ENCODE measurements at regions not wholly inside any gene's neighbourhood (a gene's known extent, or its start where the extent isn't known, plus 50 kb on each side); places are given as distances from the start of the nearest gene placed in this dataset.
"Not testable (repeated sequence)": the region's sequence is repeated elsewhere in the genome, so short reads cannot be mapped to it uniquely, and the experiment has no call there.

DNA sequence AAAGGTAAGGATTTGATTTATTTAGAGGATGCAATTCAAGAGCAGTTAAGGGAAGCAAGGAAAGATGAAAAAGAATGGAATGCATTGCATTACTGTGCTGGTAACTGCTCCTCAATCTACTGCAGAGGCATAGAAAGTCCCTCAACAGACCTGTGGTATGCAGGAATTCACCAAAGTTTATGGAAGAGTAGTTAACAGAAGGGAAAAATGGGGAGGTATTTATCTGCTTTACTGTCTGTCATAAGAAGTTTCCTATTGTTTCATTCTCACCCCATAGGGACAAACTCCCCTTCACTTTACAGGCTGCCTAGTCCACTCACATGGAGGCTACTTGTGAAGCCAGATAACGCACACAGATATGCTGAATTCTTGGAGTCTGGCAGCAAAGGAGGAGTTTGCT lies 354.9 kb upstream of the SPRY2 start:
- Histone ChIP-seq H3K36me3 (replicated peaks; ENCODE audit: control insufficient read depth, insufficient read depth, low read length) (no peaks in the 10 kb centered on the region), H3K4me3 (ENCODE audit: insufficient read depth, low read depth, low read length) (no peak overlapping the region), H3K27me3 (ENCODE audit: control insufficient read depth, insufficient read depth, low read length) (no peaks in the 10 kb centered on the region)
- no peak for DNase-seq

GRCh38 chr13:80691814-80692213 lies 350.9 kb upstream of the SPRY2 start:
- DNase-seq; H3K27me3 ChIP-seq (ENCODE audit: control insufficient read depth, insufficient read depth, low read length); H3K4me3 ChIP-seq (ENCODE audit: insufficient read depth, low read depth, low read length): not testable (repeated sequence)

DNA sequence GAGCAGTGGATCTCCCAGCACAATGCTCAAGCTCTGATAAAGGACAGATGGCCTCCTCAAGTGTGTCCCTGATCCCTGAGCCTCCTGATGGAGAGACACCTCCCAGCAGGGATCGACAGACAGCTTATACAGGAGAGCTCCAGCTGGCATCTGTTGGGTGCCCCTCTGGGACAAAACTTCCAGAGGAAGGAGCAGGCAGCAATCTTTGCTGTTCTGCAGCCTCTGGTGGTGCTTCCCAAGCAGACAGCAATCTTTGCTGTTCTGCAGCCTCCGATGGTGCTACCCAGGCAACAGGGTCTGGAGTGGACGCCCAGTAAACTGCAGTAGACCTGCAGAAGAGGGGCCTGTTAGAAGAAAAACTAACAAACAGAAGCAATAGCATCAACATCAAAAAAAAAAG lies 349.3 kb upstream of the SPRY2 start:
- Histone ChIP-seq H3K36me3 (replicated peaks; ENCODE audit: control insufficient read depth, insufficient read depth, low read length) (no peaks in the 10 kb centered on the region), H3K27me3 (ENCODE audit: control insufficient read depth, insufficient read depth, low read length) (no peaks in the 10 kb centered on the region), H3K4me3 (ENCODE audit: insufficient read depth, low read depth, low read length) (no peak overlapping the region)
- no peak for DNase-seq

More at GRCh38 chr13:80691814-80692213, 350.9 kb upstream of the SPRY2 start:
- H3K36me3 ChIP-seq (replicated peaks; ENCODE audit: control insufficient read depth, insufficient read depth, low read length), result not testable (repeated sequence)

- DNase-seq, result no peak
- Histone ChIP-seq H3K36me3 (replicated peaks; ENCODE audit: control insufficient read depth, insufficient read depth, low read length) (no peaks in the 10 kb centered on the region), H3K4me3 (ENCODE audit: insufficient read depth, low read depth, low read length) (no peak overlapping the region), H3K27me3 (ENCODE audit: control insufficient read depth, insufficient read depth, low read length) (no peaks in the 10 kb centered on the region)
Observed at GRCh38 chr13:80688593-80688992, 347.7 kb upstream of the SPRY2 start.

GRCh38 chr13:80685942-80686341 lies 345.0 kb upstream of the SPRY2 start:
- DNase-seq, result no peak
- no peaks in the 10 kb centered on the region for H3K27me3 ChIP-seq (ENCODE audit: control insufficient read depth, insufficient read depth, low read length)
- H3K4me3 ChIP-seq (ENCODE audit: insufficient read depth, low read depth, low read length), result no peak overlapping the region
- H3K36me3 ChIP-seq (replicated peaks; ENCODE audit: control insufficient read depth, insufficient read depth, low read length), result no peaks in the 10 kb centered on the region

DNA sequence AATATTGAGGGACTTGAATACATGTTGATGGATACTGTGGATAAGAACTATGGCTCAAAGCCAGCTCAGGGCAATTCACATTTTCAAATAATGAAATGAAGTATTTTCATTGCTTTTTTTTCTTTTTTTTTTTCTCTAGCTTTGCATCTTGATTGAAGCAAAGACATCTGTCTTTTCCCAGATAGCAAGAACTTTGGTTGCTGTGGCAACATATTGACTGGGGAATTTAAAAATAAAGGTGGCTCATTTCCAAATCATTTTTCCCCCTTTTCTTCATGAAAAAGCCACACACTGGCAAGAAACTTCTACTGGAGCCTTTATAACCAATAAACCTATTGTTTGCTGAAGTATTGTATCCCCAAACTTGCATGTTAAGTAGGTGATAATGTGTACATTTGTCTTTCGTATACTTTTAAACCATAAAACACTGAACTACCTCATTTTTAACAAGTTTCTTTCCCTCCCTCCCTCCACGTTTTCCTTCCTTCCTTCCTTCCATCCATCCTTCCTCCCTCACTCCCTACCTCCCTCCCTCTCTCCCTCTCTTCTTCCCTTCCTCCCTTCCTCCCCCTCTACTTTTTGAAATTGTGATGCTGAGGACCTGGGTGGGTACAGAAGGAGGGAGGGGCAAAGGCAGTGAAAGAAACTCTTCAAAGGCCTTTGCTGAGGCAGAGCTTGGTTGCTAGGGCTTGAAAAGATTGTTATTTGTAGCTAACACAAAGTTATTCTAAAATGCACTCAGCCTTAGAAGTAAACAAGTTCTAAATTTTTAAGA lies 343.5 kb upstream of the SPRY2 start:
- Histone ChIP-seq H3K4me3 (ENCODE audit: insufficient read depth, low read depth, low read length) (no peak overlapping the region), H3K27me3 (ENCODE audit: control insufficient read depth, insufficient read depth, low read length) (no peaks in the 10 kb centered on the region), H3K36me3 (replicated peaks; ENCODE audit: control insufficient read depth, insufficient read depth, low read length) (no peaks in the 10 kb centered on the region)
- no peak for DNase-seq

DNA sequence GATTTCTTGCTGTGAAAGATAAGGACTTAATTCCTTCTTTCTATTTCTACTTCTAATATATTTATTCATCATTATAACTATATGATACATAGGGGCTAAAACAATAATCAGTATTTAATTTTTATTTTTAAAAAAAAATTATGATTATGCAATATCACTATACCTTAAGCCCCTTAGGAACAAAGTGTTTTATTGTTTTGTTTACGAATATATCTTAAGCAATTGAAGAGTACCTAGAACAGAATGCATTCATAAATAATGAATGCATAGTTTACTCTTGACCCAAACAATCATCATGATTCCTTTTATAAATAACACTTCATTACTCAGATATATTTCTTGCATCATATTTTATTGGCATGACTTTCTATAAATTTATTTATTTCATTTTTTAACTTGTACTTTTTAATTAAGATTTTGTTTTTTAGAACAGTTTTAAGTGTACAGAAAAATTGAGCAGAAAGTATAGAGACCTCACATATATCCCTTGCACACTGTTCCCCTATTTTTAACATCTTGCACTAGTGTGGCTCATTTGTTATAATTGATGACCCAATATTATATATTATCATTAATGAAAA lies 339.9 kb upstream of the SPRY2 start:
- Histone ChIP-seq H3K27me3 (ENCODE audit: control insufficient read depth, insufficient read depth, low read length) (no peaks in the 10 kb centered on the region), H3K4me3 (ENCODE audit: insufficient read depth, low read depth, low read length) (no peak overlapping the region), H3K36me3 (replicated peaks; ENCODE audit: control insufficient read depth, insufficient read depth, low read length) (no peaks in the 10 kb centered on the region)
- no peak for DNase-seq

DNA sequence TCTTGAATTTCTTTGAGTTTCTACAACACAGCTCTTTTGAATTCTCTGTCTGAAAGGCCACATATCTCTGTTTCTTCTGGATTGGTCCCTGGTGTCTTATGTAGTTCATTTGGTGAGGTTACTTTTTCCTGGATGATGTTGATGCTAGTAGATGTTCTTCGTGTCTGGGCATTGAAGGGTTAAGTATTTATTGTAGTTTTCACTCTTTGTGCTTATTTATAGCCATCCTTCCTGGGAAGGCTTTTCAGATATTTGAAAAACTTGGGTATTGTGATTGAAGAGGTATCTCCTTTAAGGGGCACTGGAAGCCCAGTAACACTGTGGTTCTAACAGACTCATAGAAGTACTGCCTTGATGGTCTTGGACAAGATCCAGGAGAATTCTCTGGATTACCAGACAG lies 338.5 kb upstream of the SPRY2 start:
- DNase-seq, result no peak
- H3K4me3 ChIP-seq (ENCODE audit: insufficient read depth, low read depth, low read length), result no peak overlapping the region
- no peaks in the 10 kb centered on the region for H3K27me3 ChIP-seq (ENCODE audit: control insufficient read depth, insufficient read depth, low read length)
- H3K36me3 ChIP-seq (replicated peaks; ENCODE audit: control insufficient read depth, insufficient read depth, low read length), result no peaks in the 10 kb centered on the region

DNA sequence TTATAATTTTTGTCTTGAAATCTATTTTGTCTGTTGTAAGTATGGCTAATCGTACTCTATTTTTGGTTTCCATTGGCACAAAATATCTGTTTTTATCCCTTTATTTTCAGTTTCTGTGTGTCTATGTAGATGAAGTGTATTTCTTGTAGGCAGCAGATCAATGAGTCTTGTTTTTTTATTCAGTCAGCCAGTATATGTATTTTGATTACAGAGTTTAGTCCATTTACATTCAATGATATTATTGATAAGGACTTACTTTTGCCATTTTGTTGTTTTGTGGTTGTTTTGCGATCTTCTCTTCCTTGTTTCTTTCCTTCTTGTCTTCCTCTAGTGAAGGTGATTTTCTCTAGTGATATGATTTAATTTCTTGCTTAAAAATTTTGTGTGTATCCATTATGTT lies 336.3 kb upstream of the SPRY2 start:
- no peak for DNase-seq
- Histone ChIP-seq H3K4me3 (ENCODE audit: insufficient read depth, low read depth, low read length) (no peak overlapping the region), H3K36me3 (replicated peaks; ENCODE audit: control insufficient read depth, insufficient read depth, low read length) (no peaks in the 10 kb centered on the region), H3K27me3 (ENCODE audit: control insufficient read depth, insufficient read depth, low read length) (no peaks in the 10 kb centered on the region)

DNA sequence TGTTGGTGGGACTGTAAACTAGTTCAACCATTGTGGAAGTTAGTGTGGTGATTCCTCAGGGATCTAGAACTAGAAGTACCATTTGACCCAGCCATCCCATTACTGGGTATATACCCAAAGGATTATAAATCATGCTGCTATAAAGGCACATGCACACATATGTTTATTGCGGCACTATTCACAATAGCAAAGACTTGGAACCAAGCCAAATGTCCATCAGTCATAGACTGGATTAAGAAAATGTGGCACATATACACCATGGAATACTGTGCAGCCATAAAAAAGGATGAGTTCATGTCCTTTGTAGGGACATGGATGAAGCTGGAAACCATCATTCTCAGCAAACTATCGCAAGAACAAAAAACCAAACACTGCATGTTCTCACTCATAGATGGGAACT lies 334.5 kb upstream of the SPRY2 start:
- H3K27me3 ChIP-seq (ENCODE audit: control insufficient read depth, insufficient read depth, low read length); DNase-seq; H3K36me3 ChIP-seq (replicated peaks; ENCODE audit: control insufficient read depth, insufficient read depth, low read length); H3K4me3 ChIP-seq (ENCODE audit: insufficient read depth, low read depth, low read length): not testable (repeated sequence)

DNA sequence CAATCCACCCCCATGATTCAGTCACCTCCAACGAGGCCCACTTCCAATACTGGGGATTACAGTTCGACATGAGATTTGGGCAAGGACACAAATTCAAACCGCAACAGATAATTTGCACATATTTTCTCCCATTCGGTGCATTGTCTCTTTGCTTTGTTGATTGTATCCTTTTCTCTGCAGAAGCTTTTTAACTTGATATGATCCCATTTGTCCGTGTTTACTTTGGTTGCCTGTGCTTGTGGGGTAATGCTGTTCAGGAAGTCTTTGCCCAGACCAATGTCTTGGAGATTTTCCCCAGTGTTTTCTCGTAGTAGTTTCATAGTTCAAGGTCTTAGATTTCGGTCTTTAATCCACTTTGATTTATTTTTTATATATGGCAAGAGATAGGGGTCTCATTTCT lies 330.8 kb upstream of the SPRY2 start:
- no peaks in the 10 kb centered on the region for H3K36me3 ChIP-seq (replicated peaks; ENCODE audit: control insufficient read depth, insufficient read depth, low read length)
- H3K27me3 ChIP-seq (ENCODE audit: control insufficient read depth, insufficient read depth, low read length), result no peaks in the 10 kb centered on the region
- DNase-seq, result no peak
- no peak overlapping the region for H3K4me3 ChIP-seq (ENCODE audit: insufficient read depth, low read depth, low read length)

DNA sequence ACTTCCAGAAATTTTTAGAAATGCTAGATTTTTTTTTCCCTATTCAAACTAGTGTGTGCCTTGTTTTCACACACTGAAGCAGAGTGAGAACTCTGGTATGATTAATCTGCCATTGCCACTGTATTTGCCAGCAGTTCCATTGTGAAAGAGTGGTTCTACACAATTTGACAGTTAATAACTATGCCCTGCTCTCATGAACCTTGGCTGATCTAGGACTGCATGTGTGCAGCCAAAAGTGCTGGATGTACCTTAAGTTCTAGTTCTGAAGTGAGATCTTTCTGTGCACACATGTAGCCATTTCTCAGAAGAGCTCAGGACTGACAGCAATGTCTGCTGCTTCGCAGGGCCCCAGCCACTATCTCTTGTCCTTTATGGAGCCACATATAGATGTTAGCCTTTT lies 328.2 kb upstream of the SPRY2 start:
- no peak overlapping the region for H3K4me3 ChIP-seq (ENCODE audit: insufficient read depth, low read depth, low read length)
- no peaks in the 10 kb centered on the region for H3K36me3 ChIP-seq (replicated peaks; ENCODE audit: control insufficient read depth, insufficient read depth, low read length)
- H3K27me3 ChIP-seq (ENCODE audit: control insufficient read depth, insufficient read depth, low read length), result no peaks in the 10 kb centered on the region
- no peak for DNase-seq

- no peak for DNase-seq
- Histone ChIP-seq H3K36me3 (replicated peaks; ENCODE audit: control insufficient read depth, insufficient read depth, low read length) (no peaks in the 10 kb centered on the region), H3K4me3 (ENCODE audit: insufficient read depth, low read depth, low read length) (no peak overlapping the region), H3K27me3 (ENCODE audit: control insufficient read depth, insufficient read depth, low read length) (no peaks in the 10 kb centered on the region)
Observed at GRCh38 chr13:80668452-80668851, 327.5 kb upstream of the SPRY2 start.

GRCh38 chr13:80666782-80667552 lies 326.0 kb upstream of the SPRY2 start:
- Histone ChIP-seq H3K27me3 (ENCODE audit: control insufficient read depth, insufficient read depth, low read length) (no peaks in the 10 kb centered on the region), H3K36me3 (replicated peaks; ENCODE audit: control insufficient read depth, insufficient read depth, low read length) (no peaks in the 10 kb centered on the region), H3K4me3 (ENCODE audit: insufficient read depth, low read depth, low read length) (no peak overlapping the region)
- no peak for DNase-seq

GRCh38 chr13:80665792-80666333 lies 324.9 kb upstream of the SPRY2 start:
- no peak overlapping the region for H3K4me3 ChIP-seq (ENCODE audit: insufficient read depth, low read depth, low read length)
- no peak for DNase-seq
- H3K27me3 ChIP-seq (ENCODE audit: control insufficient read depth, insufficient read depth, low read length), result no peaks in the 10 kb centered on the region
- no peaks in the 10 kb centered on the region for H3K36me3 ChIP-seq (replicated peaks; ENCODE audit: control insufficient read depth, insufficient read depth, low read length)

All from H7 (cell line).